ENCODE measurements at regions not wholly inside any gene's neighbourhood (a gene's known extent, or its start where the extent isn't known, plus 50 kb on each side); places are given as distances from the start of the nearest gene placed in this dataset.

- ChIA-PET POLR2A (no interaction called here), CTCF (no interaction called here)
- DNase-seq = no peak
- TF ChIP-seq CTCF (IDR thresholded peaks at IDR 0.05; ENCODE audit: insufficient read depth in 1 of 2, low read depth in 1 of 2, low read length in 1 of 2, severe bottlenecking in 1 of 2, unreplicated experiment in 1 of 2) = no peak
- Mint-ChIP-seq H3K36me3 (ENCODE audit: insufficient read depth, unreplicated experiment) (no peaks in the 10 kb centered on the region), H3K4me1 (ENCODE audit: low read depth, unreplicated experiment) (no peaks in the 10 kb centered on the region), H3K4me3 (ENCODE audit: unreplicated experiment) (no peak overlapping the region), H3K27me3 (ENCODE audit: insufficient read depth, unreplicated experiment) (peaks cover 8% of the 10 kb centered on the region), H3K27ac (ENCODE audit: unreplicated experiment) (no peak overlapping the region), H3K9me3 (ENCODE audit: unreplicated experiment) (no peaks in the 10 kb centered on the region)
- H3K36me3 ChIP-seq (ENCODE audit: control insufficient read depth, insufficient read depth, low read length) = no peaks in the 10 kb centered on the region
- H3K27me3 ChIP-seq (replicated peaks; ENCODE audit: control insufficient read depth, insufficient read depth, low read length) = no peaks in the 10 kb centered on the region
- intact Hi-C loops (cut with micrococcal nuclease; ENCODE audit: unreplicated experiment) = no loop called here
- BruUV-seq (replicated peaks) = no TSS peak
- H3K9me3 ChIP-seq = no peaks in the 10 kb centered on the region
- H3K4me3 ChIP-seq (ENCODE audit: low read depth, low read length) = no peak overlapping the region
- no peaks in the 10 kb centered on the region for H3K4me1 ChIP-seq
Measured at GRCh38 chr1:208975456-208975855, 608.1 kb upstream of the CAMK1G start.

GRCh38 chr1:208977012-208977411, 606.5 kb upstream of the CAMK1G start:
- H3K27me3 ChIP-seq (replicated peaks; ENCODE audit: control insufficient read depth, insufficient read depth, low read length) = no peaks in the 10 kb centered on the region
- H3K4me1 Mint-ChIP-seq (ENCODE audit: low read depth, unreplicated experiment) = no peaks in the 10 kb centered on the region
- ChIA-PET POLR2A (no interaction called here), CTCF (no interaction called here)
- no peak overlapping the region for H3K4me3 Mint-ChIP-seq (ENCODE audit: unreplicated experiment)
- H3K27me3 Mint-ChIP-seq (ENCODE audit: insufficient read depth, unreplicated experiment) = peaks cover 8% of the 10 kb centered on the region
- intact Hi-C loops (cut with micrococcal nuclease; ENCODE audit: unreplicated experiment) = no loop called here
- no peaks in the 10 kb centered on the region for H3K36me3 Mint-ChIP-seq (ENCODE audit: insufficient read depth, unreplicated experiment)
- H3K36me3 ChIP-seq (ENCODE audit: control insufficient read depth, insufficient read depth, low read length) = no peaks in the 10 kb centered on the region
- DNase-seq = no peak
- H3K9me3 ChIP-seq = no peaks in the 10 kb centered on the region
- no peak for TF ChIP-seq CTCF (IDR thresholded peaks at IDR 0.05; ENCODE audit: insufficient read depth in 1 of 2, low read depth in 1 of 2, low read length in 1 of 2, severe bottlenecking in 1 of 2, unreplicated experiment in 1 of 2)
- no peaks in the 10 kb centered on the region for H3K9me3 Mint-ChIP-seq (ENCODE audit: unreplicated experiment)
- no peaks in the 10 kb centered on the region for H3K4me1 ChIP-seq
- no TSS peak for BruUV-seq (replicated peaks)
- H3K4me3 ChIP-seq (ENCODE audit: low read depth, low read length) = no peak overlapping the region
- H3K27ac Mint-ChIP-seq (ENCODE audit: unreplicated experiment) = no peak overlapping the region

- DNase-seq = no peak
- CTCF ChIA-PET = no interaction called here
- H3K4me3 Mint-ChIP-seq (ENCODE audit: unreplicated experiment) = no peak overlapping the region
- intact Hi-C loops (cut with micrococcal nuclease; ENCODE audit: unreplicated experiment) = no loop called here
- BruUV-seq (replicated peaks) = no TSS peak
- no peaks in the 10 kb centered on the region for H3K4me1 Mint-ChIP-seq (ENCODE audit: low read depth, unreplicated experiment)
- no peaks in the 10 kb centered on the region for H3K9me3 Mint-ChIP-seq (ENCODE audit: unreplicated experiment)
- no peak for TF ChIP-seq CTCF (IDR thresholded peaks at IDR 0.05; ENCODE audit: insufficient read depth in 1 of 2, low read depth in 1 of 2, low read length in 1 of 2, severe bottlenecking in 1 of 2, unreplicated experiment in 1 of 2)
- no peaks in the 10 kb centered on the region for H3K27me3 ChIP-seq (replicated peaks; ENCODE audit: control insufficient read depth, insufficient read depth, low read length)
- no peaks in the 10 kb centered on the region for H3K4me1 ChIP-seq
- no peak overlapping the region for H3K27ac Mint-ChIP-seq (ENCODE audit: unreplicated experiment)
- H3K9me3 ChIP-seq = no peaks in the 10 kb centered on the region
- no peaks in the 10 kb centered on the region for H3K36me3 ChIP-seq (ENCODE audit: control insufficient read depth, insufficient read depth, low read length)
- no peak overlapping the region for H3K4me3 ChIP-seq (ENCODE audit: low read depth, low read length)
- no peaks in the 10 kb centered on the region for H3K36me3 Mint-ChIP-seq (ENCODE audit: insufficient read depth, unreplicated experiment)
- peaks cover 8% of the 10 kb centered on the region for H3K27me3 Mint-ChIP-seq (ENCODE audit: insufficient read depth, unreplicated experiment)
- POLR2A ChIA-PET = no interaction called here
Measured at GRCh38 chr1:208977638-208978256, 605.8 kb upstream of the CAMK1G start.

Data from Caco-2 (cell line).